NAMALWA (cell line): ENCODE measurements at regions not wholly inside any gene's neighbourhood (a gene's known extent, or its start where the extent isn't known, plus 50 kb on each side); places are given as distances from the start of the nearest gene placed in this dataset.

Experiments used
- DNase-seq: peaks from one replicate; pipeline ENCODE4 v3.0.0-alpha.2; 2015; ENCODE audit warnings: low spot score

DNA sequence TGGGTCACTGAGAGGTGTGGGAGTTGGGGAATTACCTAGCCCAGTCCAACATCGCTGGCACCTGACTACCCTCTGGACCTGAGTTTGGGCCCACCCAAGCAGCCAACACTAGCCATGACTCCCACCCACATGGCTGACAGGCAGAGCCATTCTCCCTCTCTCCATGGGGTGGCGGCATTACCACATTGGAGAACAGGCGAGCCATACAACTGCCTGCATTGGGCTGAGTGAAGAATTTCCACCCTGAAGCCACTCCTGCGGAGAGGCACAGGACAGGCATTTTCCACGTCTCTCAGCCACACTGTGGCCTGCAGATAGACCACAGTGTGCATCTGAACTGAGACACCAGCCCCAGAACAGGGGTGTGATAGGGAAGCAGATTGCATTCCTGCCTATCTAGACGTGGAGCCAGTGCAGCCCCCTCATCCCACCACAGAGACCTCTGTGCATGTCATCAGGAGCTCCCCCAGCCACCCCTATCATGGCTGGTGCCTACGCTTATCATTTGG, 58.2 kb upstream of the ANTXRL start:
- DNase-seq = peak; percentile 81

DNA sequence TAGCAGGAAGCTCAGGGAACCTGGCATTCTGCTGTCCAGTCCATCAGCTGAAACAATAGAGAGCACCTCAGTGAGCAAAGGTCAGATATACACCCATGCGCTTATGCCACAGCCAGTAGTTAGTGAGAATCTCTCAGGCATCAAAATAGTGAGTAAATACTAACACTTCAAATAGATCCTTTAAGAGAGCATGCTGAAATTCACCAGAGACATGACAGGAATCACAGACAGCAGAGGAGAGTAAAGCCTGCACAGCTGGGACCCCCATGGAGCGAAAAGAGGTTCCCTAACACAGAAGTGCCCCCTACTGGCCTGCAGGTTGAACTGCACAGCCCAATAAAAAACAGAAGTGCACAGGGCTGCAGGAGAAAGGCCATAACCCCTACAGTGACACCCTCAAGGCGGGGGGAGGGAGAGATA, 57.6 kb upstream of the ANTXRL start:
- peak; percentile 54 for DNase-seq

DNA sequence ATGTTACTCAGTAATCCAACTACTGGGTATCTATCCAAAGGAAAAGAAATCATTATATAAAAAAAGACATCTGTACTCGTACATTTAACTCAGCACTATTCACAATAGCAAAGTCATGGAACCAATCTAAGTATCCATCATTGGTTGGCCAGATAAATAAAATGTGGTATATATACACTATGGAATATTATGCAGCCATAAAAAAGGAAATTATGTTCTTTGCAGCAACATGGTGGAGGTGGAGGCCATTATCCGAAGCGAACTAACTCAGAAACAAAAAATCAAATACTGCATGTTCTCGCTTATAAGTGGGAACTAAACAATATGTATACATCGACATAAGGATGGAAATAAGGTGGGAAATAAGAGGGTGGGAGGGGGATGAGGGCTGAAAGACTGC, 56.2 kb upstream of the ANTXRL start:
- DNase-seq = no peak

DNA sequence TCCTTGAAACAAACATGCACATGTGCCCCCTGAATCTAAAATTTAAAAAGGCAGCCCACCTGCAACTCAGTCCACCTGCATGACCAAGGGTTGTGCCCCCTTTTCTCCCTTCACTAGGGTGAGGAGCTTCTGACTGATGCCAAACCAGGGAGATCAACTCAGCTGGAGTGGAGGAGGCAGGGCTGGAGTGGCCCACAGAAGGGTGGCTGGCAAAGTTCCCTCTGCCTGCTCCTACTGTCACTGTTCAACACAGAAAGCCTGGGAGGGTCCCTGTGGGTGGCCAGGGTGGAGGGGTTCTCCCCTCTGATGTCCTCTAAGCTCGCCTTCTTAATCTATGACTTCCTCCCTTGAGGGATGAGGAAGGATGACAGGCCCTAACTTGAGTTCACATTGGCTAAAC, 55.7 kb upstream of the ANTXRL start:
- no peak for DNase-seq

DNA sequence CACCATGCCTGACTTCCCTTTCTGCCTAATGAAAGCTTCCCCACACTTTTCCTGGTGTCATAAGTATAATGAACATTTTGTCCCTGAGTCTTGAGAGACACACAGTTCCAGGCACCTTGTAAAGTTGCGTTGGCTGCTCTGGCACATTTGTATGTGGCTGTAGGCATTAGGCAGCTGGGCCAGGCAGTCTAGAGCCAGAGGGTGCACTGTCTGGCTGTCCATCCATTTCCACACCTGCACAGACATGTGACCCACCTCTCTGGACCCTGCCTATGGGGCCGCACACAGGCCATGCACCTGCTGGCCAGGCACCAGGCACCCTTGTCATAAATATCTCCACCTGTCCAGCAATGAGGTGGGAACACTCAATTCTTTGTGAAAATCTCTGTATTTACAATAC, 54.7 kb upstream of the ANTXRL start:
- no peak for DNase-seq

DNA sequence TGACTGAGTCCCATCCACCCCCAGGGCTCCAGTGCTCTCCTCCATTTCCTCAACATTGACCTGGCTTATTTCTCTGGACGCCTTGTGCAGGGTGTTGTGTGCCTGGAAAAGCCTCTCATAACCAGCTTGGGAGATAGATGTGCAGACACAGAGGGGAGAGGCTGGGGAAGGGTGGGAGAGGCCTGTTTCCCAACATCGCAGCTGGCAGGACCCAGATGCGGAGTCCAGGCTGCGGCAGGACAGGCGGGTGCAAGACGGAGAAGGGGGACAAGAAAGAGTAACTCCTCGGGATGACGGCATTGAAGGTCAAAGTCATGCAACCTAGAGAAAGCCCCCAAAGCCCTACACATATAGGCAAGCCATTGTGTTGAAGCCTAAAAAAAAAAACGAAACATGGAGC, 54.1 kb upstream of the ANTXRL start:
- no peak for DNase-seq

DNA sequence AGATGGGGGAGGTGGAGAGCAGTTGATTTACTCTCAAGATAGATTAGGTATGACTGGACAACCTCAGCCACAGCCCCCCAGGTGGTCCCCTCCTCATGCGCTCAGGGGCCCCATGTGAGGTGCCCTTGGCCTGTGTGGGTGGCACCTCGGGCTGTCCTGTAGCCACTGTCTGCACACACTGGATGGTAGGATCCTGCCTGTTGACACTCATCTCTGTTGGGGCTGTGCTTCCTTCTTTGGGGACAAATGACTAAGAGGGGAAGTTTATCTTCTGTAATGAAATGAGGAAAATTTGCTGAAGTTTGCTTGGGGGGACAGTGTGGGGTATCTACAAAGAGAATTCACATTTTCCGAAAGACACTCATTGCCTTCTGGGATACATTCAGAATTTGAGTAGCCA, 53.6 kb upstream of the ANTXRL start:
- DNase-seq = no peak

DNA sequence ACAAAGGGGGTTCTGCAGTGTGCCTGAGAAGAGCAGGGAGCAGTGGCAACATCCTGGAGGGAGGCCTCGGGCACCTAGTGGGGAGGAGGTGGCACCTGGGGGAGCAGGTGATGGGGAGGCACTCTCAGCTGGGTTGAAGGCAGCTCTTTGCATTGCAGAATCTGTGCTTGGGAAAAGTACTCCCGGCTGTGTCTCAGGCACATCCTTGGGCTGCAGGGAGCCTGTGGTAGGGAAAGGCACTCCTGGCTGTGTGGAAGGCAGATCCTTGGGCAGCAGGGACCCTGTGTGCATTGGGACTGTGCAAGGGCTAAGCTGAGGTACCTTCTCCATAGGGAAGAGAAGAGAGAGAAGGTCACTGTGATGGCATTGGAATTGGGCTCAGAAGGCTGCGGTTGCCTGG, 52.8 kb upstream of the ANTXRL start:
- DNase-seq = no peak

DNA sequence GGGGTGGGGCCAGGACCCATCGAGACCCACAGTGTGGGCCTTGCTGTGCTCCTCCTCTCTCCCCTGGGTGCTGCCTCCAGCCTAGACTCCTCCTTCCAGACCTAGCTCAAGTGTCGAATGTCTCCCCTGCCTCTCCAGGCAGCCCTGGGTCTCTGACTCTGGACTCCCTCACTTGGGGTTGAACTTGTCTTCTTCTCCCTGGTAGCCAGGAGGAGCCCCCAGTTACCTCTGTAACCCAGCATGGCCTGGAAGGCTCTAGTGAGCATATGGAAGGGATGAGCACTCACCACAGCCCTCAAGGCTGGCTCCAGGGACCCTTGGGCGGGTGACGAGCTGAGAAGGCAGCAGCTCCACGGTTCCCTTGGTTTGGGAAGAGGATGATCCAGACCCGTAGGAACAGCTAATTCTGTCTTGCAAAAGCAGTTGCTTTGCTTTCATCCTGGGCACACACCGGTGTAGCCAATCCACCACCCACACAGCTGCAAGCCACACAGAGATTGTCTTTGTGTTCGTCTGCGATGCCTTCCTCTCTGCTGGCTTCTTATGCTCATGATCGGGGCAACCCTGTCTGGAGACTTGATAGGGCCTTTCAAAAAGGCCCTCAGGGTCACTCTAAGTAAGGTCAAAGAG, 52.3 kb upstream of the ANTXRL start:
- DNase-seq = no peak

DNA sequence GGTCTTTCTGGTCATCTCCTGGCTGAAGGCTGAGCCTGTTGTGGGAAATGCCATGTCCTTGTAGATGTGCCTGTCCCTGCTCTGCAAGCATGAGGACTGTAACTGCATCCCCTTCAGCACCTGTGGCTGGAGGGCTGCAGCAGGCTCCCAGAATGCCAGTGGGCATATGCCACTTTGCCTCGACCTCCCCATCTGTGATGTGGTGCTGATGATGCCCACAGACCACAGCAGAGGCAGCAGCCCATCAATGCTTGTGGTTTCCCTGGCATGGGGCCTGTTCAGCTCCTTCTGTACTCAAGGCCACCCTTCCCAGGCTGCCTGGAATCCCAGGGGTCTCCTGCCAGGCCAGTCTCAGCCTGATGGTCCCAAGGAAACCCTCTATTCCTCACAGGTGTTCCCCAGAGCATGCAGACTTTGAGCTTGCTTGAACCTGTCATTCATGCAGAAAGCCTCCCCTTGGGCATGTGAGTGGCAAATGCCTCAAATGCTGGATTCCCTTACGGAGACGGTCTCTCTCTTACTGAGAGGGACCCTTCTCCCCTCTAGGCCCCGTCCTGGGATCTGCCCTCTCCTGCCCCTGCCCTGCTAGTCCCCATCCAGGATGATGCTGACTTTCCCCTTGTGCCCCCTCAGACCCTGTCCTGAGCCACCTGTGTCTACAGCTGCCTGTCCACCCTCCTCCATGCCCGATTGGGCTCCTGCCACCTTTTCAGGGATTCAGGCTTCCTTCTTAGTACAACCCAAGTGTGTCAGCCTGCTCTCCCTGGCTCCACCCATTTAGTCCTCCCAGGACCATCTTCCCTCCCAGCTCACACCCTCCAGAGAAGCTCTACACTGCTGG, 50.9 kb upstream of the ANTXRL start:
- DNase-seq = no peak

DNA sequence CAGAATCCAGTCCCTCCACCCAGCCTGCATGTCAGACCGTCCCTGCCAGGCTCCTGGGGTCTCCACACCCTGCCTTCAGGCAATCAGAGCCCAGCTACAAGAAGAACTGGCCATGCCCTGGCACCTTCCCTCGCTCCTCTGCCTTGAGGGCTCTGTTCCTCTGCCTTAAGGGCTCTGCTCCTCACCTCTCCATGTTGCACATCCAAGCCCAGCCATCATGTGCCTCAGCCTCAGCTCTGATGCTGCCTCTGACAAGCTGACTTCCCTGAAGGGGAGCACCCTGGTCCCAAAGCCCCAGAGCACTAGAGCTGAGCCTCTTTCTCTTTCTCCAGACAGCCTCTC, 50.3 kb upstream of the ANTXRL start:
- no peak for DNase-seq

DNA sequence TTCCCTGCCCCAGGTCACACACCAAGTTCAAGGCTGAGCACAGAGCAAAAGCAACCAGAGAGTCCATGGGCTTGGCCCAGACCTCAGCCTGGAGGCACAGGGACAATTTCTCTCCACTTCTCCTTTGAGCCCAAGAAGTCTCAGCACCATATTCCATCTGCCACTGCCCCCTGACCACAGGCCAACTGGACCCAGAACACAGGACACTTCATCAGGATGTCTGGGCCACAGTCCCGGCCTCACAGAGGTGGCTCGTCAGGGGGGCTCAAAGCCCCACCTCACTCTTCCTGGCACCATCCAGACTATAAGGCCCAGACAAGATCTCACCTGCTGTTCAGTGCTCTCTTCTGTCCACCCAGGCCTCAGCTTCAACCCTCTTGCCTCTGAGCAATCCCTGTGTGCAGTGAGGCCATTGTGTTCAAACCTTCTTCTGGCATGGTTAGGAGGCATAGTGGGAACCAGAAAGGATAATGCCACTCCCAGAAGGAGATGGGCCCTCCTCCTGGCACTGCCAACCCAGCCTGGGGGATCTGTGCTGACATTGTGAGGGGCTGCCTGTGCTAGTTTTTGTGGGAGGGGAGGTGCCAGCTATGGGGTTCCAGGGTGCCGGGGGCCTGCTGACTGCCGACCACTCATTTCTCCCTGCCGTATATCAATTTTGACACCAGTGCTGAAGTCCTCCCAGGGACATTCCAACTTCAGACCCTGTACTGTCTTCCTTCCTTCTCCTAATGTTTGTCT, 49.7 kb upstream of the ANTXRL start:
- no peak for DNase-seq
